ENCODE measurements at regions not wholly inside any gene's neighbourhood (a gene's known extent, or its start where the extent isn't known, plus 50 kb on each side); places are given as distances from the start of the nearest gene placed in this dataset.

DNA sequence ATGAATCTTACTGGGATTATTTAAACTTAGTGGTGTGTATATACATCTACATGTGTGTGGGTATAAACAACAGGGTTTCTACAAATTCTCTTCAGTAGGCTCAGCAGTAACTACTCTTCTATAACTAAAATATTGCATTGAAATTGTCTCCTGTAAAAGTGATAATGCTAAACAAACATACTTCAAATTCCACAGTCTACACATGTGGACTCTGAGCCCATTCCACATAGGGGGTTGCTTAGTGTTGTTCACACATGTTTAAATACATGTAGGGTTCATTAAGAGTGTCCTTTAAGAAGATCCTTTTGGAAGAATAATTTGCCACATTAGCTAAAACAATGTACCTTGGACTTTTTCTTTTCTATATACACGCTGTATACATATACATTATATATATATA lies 152.8 kb upstream of the VRK2 start:
- Histone ChIP-seq H3K23ac (ENCODE audit: insufficient read length) (no peak overlapping the region), H4K8ac (ENCODE audit: extremely low read depth, insufficient read depth, low read length) (no peak overlapping the region), H3K23me2 (ENCODE audit: low read depth, low read length) (no peaks in the 10 kb centered on the region; the same call in 1 of the 2 replicates), H3K27ac (ENCODE audit: low read depth, low read length) (no peak overlapping the region), H2BK12ac (ENCODE audit: low read depth, low read length) (no peak overlapping the region), H3K9ac (replicated peaks in 1 of 4; ENCODE audit: extremely low read depth in 1 of 4, low read depth in 3 of 4, low read length in 3 of 4) (no peak overlapping the region), H3K36me3 (ENCODE audit: control insufficient read depth in 2 of 4, insufficient read depth in 4 of 4, low read length in 3 of 4) (no peaks in the 10 kb centered on the region), H3K18ac (ENCODE audit: extremely low read depth, low read length) (no peak overlapping the region), H4K20me1 (replicated peaks in 1 of 2; ENCODE audit: control insufficient read depth in 1 of 2, insufficient read depth in 2 of 2, low read length in 2 of 2) (no peaks in the 10 kb centered on the region), H2BK20ac (ENCODE audit: low read length) (no peak overlapping the region), H2AK5ac (ENCODE audit: low read depth, low read length) (no peak overlapping the region), H3K4me1 (replicated peaks in 1 of 4; ENCODE audit: control insufficient read depth in 3 of 4, insufficient read depth in 4 of 4, low read length in 3 of 4) (no peaks in the 10 kb centered on the region), H3K4me3 (ENCODE audit: extremely low read depth in 1 of 4, insufficient read depth in 2 of 4, low read depth in 3 of 4, low read length in 4 of 4) (no peak overlapping the region), H2BK120ac (replicated peaks; ENCODE audit: low read depth, low read length) (no peak overlapping the region), H4K91ac (replicated peaks; ENCODE audit: insufficient read length, low read length) (no peak overlapping the region), H3K27me3 (replicated peaks in 1 of 4; ENCODE audit: control insufficient read depth in 3 of 4, extremely low read depth in 1 of 4, insufficient read depth in 3 of 4, low read length in 3 of 4) (no peaks in the 10 kb centered on the region), H3K4ac (replicated peaks; ENCODE audit: insufficient read length, low read depth, low read length) (no peak overlapping the region), H3K56ac (replicated peaks; ENCODE audit: insufficient read length, low read depth, low read length) (no peak overlapping the region), H3K9me3 (ENCODE audit: insufficient read depth in 2 of 2, low read depth in 1 of 2, low read length in 1 of 2) (no peaks in the 10 kb centered on the region), H3K14ac (ENCODE audit: insufficient read length) (no peak overlapping the region), H3K79me2 (ENCODE audit: control insufficient read depth in 1 of 2, insufficient read depth in 2 of 2, low read length in 2 of 2) (no peaks in the 10 kb centered on the region), H3K4me2 (ENCODE audit: insufficient read depth in 1 of 2, low read depth in 2 of 2, low read length in 2 of 2) (no peak overlapping the region), H2BK15ac (ENCODE audit: low read length) (no peak overlapping the region), H4K5ac (ENCODE audit: insufficient read length, low read depth, low read length) (no peak overlapping the region), H2AFZ (ENCODE audit: low read length) (no peak overlapping the region), H3K79me1 (ENCODE audit: low read depth, low read length) (no peaks in the 10 kb centered on the region), H2BK5ac (ENCODE audit: low read depth, low read length) (no peak overlapping the region)
- POLR2A ChIA-PET (ENCODE audit: partially characterized antibody), result no interaction called here
- FAIRE-seq, result no peak
- 67% methylated on average over 1 of the region's 1 CpG; no CpG with 5 or more reads in 1 of the 2 experiments for WGBS, 2 experiments (ENCODE audit: extremely low coverage in 1 of 2, insufficient coverage in 1 of 2, insufficient read length in 1 of 2, insufficient replicate concordance in 2 of 2, low coverage in 1 of 2, low lambda C conversion rate in 2 of 2, missing lambda C conversion rate in 1 of 2)
- CTCF ChIA-PET (ENCODE audit: partially characterized antibody), result interaction anchor here (2.4 kb wide), 1 partner anchor 12 kb away, joined by 9 read pairs; no protein-coding TSS in a partner anchor
- DNase-seq (ENCODE audit: low read depth in 1 of 2, low spot score in 2 of 2), result no peak
- no peak for TF ChIP-seq ZNF274 (IDR thresholded peaks at IDR 0.05; ENCODE audit: borderline replicate concordance, extremely low read depth, low read length)
- no peak for TF ChIP-seq GABPA (IDR thresholded peaks at IDR 0.05; ENCODE audit: borderline replicate concordance, insufficient read depth, low read length)
- TF ChIP-seq HDAC2 (IDR thresholded peaks at IDR 0.05; ENCODE audit: borderline replicate concordance in 1 of 2, low read depth in 2 of 2, low read length in 2 of 2), result no peak
- no peak for TF ChIP-seq EZH2 (IDR thresholded peaks at IDR 0.05; ENCODE audit: low read depth, low read length, severe bottlenecking)
- no peak for TF ChIP-seq TAF1 (IDR thresholded peaks at IDR 0.05; ENCODE audit: low read depth, low read length)
- TF ChIP-seq TAF7 (optimal IDR thresholded peaks at IDR 0.05; ENCODE audit: borderline replicate concordance, low read depth, low read length), result no peak
- TF ChIP-seq CBX5 (IDR thresholded peaks at IDR 0.05; ENCODE audit: low read depth, low read length), result no peak
- TF ChIP-seq POLR2AphosphoS5 (IDR thresholded peaks at IDR 0.05; ENCODE audit: low read depth, low read length), result no peak
- no peak for TF ChIP-seq JUN (IDR thresholded peaks at IDR 0.05; ENCODE audit: low read depth, low read length)
- no peak for TF ChIP-seq POLR2A (IDR thresholded peaks at IDR 0.05; ENCODE audit: control extremely low read depth in 1 of 2, low read depth in 2 of 2, low read length in 2 of 2)
- TF ChIP-seq CREB1 (IDR thresholded peaks at IDR 0.05), result no peak

Measured in H1 (cell line).